DOHH2 (cell line): ENCODE measurements at regions not wholly inside any gene's neighbourhood (a gene's known extent, or its start where the extent isn't known, plus 50 kb on each side); places are given as distances from the start of the nearest gene placed in this dataset.

Source experiments
- H3F3A ChIP-seq: fragments of 200-600 bp; sonication (generic), shearing (Covaris generic); 2 replicates; pipeline ENCODE4 v1.6.0; 2016; ENCODE audit warnings: antibody characterized with exemption, mild to moderate bottlenecking; ENCODE audit not compliant: control insufficient read depth, insufficient read depth
- H3K27ac ChIP-seq: fragments of 200-600 bp; sonication (generic); 2 replicates; pipeline ENCODE4 v1.5.1; 2014; ENCODE audit warnings: low read depth, mild to moderate bottlenecking, low read length, moderate library complexity
- H3K27me3 ChIP-seq: fragments of 200-600 bp; sonication (generic); 2 replicates; pipeline ENCODE4 v1.6.1; 2014; ENCODE audit warnings: mild to moderate bottlenecking, low read length, mixed read lengths; ENCODE audit not compliant: control insufficient read depth
- H3K36me3 ChIP-seq: fragments of 200-600 bp; sonication (generic); 2 replicates; pipeline ENCODE4 v1.6.1; 2014; ENCODE audit warnings: mild to moderate bottlenecking, low read length, moderate library complexity, mixed read lengths; ENCODE audit not compliant: control insufficient read depth
- H3K4me1 ChIP-seq: fragments of 200-600 bp; sonication (generic); 2 replicates; pipeline ENCODE4 v1.6.1; 2014; ENCODE audit warnings: mild to moderate bottlenecking, low read length, mixed read lengths; ENCODE audit not compliant: control insufficient read depth
- H3K4me2 ChIP-seq: fragments of 200-600 bp; sonication (generic); 2 replicates; pipeline ENCODE4 v1.6.0; 2014; ENCODE audit warnings: mild to moderate bottlenecking, low read length, moderate library complexity
- H3K4me3 ChIP-seq: fragments of 200-600 bp; sonication (generic); 2 replicates; pipeline ENCODE4 v1.5.1; 2014; ENCODE audit warnings: mild to moderate bottlenecking, low read length, mixed read lengths
- H3K79me2 ChIP-seq: fragments of 200-600 bp; sonication (generic); 2 replicates; pipeline ENCODE4 v1.6.1; 2014; ENCODE audit warnings: mild to moderate bottlenecking, low read length, mixed read lengths; ENCODE audit not compliant: control insufficient read depth
- H3K9me2 ChIP-seq: fragments of 200-600 bp; sonication (generic); replicated peaks from 2 replicates; pipeline ENCODE4 v1.6.1; 2014; ENCODE audit warnings: mild to moderate bottlenecking, low read length, mixed read lengths; ENCODE audit not compliant: control insufficient read depth
- H3K9me3 ChIP-seq: fragments of 200-600 bp; sonication (generic); 2 replicates; pipeline ENCODE4 v1.6.1; 2014; ENCODE audit warnings: antibody characterized with exemption, low read length, mixed read lengths; ENCODE audit not compliant: control insufficient read depth, insufficient read depth
- H4K20me1 ChIP-seq: fragments of 200-600 bp; sonication (generic); 2 replicates; pipeline ENCODE4 v1.6.0; 2014; ENCODE audit warnings: low read depth, mild to moderate bottlenecking, antibody characterized with exemption, low read length, moderate library complexity; ENCODE audit not compliant: control insufficient read depth, insufficient read depth
- EZH2phosphoT487 ChIP-seq: fragments of 200-600 bp; sonication (generic); IDR thresholded peaks from 2 replicates; pipeline ENCODE4 v1.6.1; 2017; ENCODE audit warnings: borderline replicate concordance, mild to moderate bottlenecking, antibody characterized with exemption, low read length, moderate library complexity, mixed read lengths
- TF ChIP-seq, protein P1 (sequence below): fragments of 200-600 bp; sonication (generic); IDR thresholded peaks from one replicate; pipeline ENCODE4 v1.5.1; 2014; ENCODE audit warnings: antibody characterized with exemption, mild to moderate bottlenecking, low read depth, low read length; ENCODE audit not compliant: poor library complexity, severe bottlenecking

DNA sequence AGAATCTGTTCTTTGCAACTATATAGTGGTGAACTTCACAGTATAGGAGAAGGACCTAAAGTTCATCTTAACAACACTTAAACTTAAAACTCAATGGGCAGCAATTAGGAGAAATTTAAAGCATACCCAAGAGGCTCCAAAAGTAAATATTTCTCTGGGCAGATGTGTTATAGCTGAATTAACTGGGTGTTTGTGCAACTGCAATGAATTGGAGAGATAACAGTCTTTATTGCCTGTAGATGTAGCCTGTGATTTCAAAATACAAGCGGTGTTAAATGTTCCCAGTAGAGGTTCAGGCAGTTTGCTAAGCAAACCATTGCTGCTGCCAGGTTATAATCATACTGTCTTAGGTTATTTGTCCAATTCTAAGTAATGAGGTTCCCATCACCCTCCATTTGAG, 294.1 kb upstream of the MTNR1B start:
- H3K9me3 ChIP-seq: no peaks in the 10 kb centered on the region
- no peaks in the 10 kb centered on the region for H3K4me1 ChIP-seq
- H3F3A ChIP-seq: no peaks in the 10 kb centered on the region
- no peaks in the 10 kb centered on the region for H3K9me2 ChIP-seq
- H3K79me2 ChIP-seq: no peaks in the 10 kb centered on the region
- H4K20me1 ChIP-seq: no peaks in the 10 kb centered on the region
- no peak overlapping the region for H3K4me3 ChIP-seq
- no peaks in the 10 kb centered on the region for H3K36me3 ChIP-seq
- H3K27ac ChIP-seq: no peak overlapping the region
- no peak for TF ChIP-seq EZH2phosphoT487
- TF ChIP-seq, protein P1, sequence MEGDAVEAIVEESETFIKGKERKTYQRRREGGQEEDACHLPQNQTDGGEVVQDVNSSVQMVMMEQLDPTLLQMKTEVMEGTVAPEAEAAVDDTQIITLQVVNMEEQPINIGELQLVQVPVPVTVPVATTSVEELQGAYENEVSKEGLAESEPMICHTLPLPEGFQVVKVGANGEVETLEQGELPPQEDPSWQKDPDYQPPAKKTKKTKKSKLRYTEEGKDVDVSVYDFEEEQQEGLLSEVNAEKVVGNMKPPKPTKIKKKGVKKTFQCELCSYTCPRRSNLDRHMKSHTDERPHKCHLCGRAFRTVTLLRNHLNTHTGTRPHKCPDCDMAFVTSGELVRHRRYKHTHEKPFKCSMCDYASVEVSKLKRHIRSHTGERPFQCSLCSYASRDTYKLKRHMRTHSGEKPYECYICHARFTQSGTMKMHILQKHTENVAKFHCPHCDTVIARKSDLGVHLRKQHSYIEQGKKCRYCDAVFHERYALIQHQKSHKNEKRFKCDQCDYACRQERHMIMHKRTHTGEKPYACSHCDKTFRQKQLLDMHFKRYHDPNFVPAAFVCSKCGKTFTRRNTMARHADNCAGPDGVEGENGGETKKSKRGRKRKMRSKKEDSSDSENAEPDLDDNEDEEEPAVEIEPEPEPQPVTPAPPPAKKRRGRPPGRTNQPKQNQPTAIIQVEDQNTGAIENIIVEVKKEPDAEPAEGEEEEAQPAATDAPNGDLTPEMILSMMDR: no peak
- H3K4me2 ChIP-seq: no peak overlapping the region
- no peaks in the 10 kb centered on the region for H3K27me3 ChIP-seq

DNA sequence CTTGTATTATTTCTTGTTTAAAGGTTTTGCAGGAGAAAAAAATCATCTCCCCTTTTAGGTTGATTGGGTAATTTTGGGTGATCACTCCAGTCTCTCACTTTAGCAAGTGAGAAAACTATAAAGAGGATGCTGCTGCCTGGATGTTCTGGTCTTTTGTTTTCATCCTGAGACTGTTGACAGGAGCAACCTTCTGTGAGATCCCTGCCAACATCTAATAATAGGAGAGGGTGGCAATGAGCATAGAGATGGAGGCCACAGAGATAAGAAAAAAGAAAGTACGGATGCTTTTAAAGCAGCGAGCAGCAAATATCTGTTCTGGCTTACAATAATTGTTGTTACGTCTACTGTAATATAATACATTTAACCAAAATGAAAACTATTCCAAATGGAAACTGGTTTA, 293.6 kb upstream of the MTNR1B start:
- H3K9me2 ChIP-seq: no peaks in the 10 kb centered on the region
- H3K4me1 ChIP-seq: no peaks in the 10 kb centered on the region
- H3K4me3 ChIP-seq: no peak overlapping the region
- H3F3A ChIP-seq: no peaks in the 10 kb centered on the region
- TF ChIP-seq EZH2phosphoT487: no peak
- TF ChIP-seq, protein P1: no peak
- no peaks in the 10 kb centered on the region for H3K79me2 ChIP-seq
- no peak overlapping the region for H3K4me2 ChIP-seq
- H3K36me3 ChIP-seq: no peaks in the 10 kb centered on the region
- no peaks in the 10 kb centered on the region for H4K20me1 ChIP-seq
- no peaks in the 10 kb centered on the region for H3K27me3 ChIP-seq
- no peak overlapping the region for H3K27ac ChIP-seq
- no peaks in the 10 kb centered on the region for H3K9me3 ChIP-seq

DNA sequence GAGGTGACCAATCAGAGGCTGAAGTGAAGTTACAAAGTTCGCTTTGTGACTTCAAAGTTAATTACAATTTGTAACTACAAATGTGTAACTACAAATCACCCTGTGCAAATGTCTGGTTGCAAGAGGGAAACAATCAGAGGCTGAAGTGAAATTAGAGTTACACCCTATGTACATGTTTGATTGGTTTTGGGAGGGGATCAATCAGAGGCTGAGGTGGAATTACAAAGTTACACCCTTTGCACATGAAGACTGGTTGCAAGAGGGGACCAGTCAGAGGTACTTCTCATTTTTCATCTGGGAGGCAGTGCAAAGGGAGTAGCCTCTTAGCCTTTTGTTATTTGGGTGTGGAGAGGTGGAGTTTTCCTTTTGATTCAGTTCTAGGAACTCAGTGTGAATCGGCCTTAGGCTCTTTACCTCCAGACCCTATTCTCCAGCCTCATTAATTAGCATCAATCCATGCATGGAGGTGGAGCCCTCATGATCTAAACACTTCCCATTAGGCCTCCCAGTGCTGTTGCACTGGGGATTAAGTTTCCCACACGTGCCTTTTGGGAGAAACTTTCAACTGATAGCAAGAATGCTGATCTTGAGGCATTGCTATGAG, 291.3 kb upstream of the MTNR1B start:
- Histone ChIP-seq H3K27ac (no peak overlapping the region), H3K4me3 (no peak overlapping the region), H3K4me1 (no peaks in the 10 kb centered on the region), H3K79me2 (no peaks in the 10 kb centered on the region), H3K4me2 (no peak overlapping the region), H3F3A (no peaks in the 10 kb centered on the region), H3K9me3 (no peaks in the 10 kb centered on the region), H4K20me1 (no peaks in the 10 kb centered on the region), H3K9me2 (no peaks in the 10 kb centered on the region), H3K27me3 (no peaks in the 10 kb centered on the region), H3K36me3 (no peaks in the 10 kb centered on the region)
- TF ChIP-seq, protein P1: no peak
- no peak for TF ChIP-seq EZH2phosphoT487

DNA sequence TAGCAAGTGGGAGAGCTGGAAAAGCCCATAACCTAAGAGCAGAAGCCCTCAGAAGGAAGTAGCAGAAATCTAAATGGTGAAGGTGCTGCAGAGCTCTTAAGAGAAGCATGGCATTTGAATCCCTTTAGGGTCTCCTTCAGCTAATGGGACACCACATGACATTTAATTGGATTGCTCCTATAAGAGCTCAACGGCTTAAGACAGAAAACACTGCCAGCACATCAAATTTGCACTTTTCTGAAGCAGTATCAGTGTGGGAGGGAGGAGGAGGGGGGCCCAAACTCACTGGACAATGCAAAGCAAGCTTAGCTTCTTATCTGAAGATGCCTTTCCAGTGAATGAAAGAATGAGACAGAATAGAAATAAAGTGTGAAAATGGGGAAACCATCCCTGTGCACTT, 287.9 kb upstream of the MTNR1B start:
- no peak overlapping the region for H3K4me3 ChIP-seq
- no peaks in the 10 kb centered on the region for H3K79me2 ChIP-seq
- H3K9me3 ChIP-seq: no peaks in the 10 kb centered on the region
- TF ChIP-seq, protein P1: no peak
- TF ChIP-seq EZH2phosphoT487: no peak
- H3K27ac ChIP-seq: no peak overlapping the region
- no peaks in the 10 kb centered on the region for H3K9me2 ChIP-seq
- no peaks in the 10 kb centered on the region for H3K4me1 ChIP-seq
- no peaks in the 10 kb centered on the region for H3K27me3 ChIP-seq
- no peaks in the 10 kb centered on the region for H3K36me3 ChIP-seq
- no peak overlapping the region for H3K4me2 ChIP-seq
- no peaks in the 10 kb centered on the region for H4K20me1 ChIP-seq
- no peaks in the 10 kb centered on the region for H3F3A ChIP-seq
